Medulla oblongata (tissue), 1 donor: ENCODE measurements at regions not wholly inside any gene's neighbourhood (a gene's known extent, or its start where the extent isn't known, plus 50 kb on each side); places are given as distances from the start of the nearest gene placed in this dataset.
"Not testable (repeated sequence)": the region's sequence is repeated elsewhere in the genome, so short reads cannot be mapped to it uniquely, and the experiment has no call there.

Experiments
- DNase-seq: peaks from one replicate; pipeline ENCODE4 v3.0.0-alpha.2; 2015; ENCODE audit errors: extremely low spot score

- peak; percentile 80 for DNase-seq
Observed at GRCh38 chr12:97616946-97617345, 154.3 kb downstream of the RMST start.

- DNase-seq = no peak
Observed at GRCh38 chr12:97628962-97629361, 166.4 kb downstream of the RMST start.

- DNase-seq = no peak
Observed at GRCh38 chr12:97629382-97629781, 166.8 kb downstream of the RMST start.

- DNase-seq = no peak
Observed at GRCh38 chr12:97630356-97630755, 167.8 kb downstream of the RMST start.

GRCh38 chr12:97630875-97631274 is 168.3 kb downstream of the RMST start:
- no peak for DNase-seq

- no peak for DNase-seq
Observed at GRCh38 chr12:97637770-97638169, 175.2 kb downstream of the RMST start.

- DNase-seq = no peak
Observed at GRCh38 chr12:97638739-97639138, 176.1 kb downstream of the RMST start.

GRCh38 chr12:97639702-97640101 is 177.1 kb downstream of the RMST start:
- no peak for DNase-seq

GRCh38 chr12:97640826-97641225 is 178.2 kb downstream of the RMST start:
- DNase-seq = no peak

GRCh38 chr12:97642911-97643310 is 180.3 kb downstream of the RMST start:
- DNase-seq = no peak

- no peak for DNase-seq
Observed at GRCh38 chr12:97643924-97644323, 181.3 kb downstream of the RMST start.

GRCh38 chr12:97645726-97646125 is 183.1 kb downstream of the RMST start:
- DNase-seq = no peak

GRCh38 chr12:97647142-97647541 is 184.5 kb downstream of the RMST start:
- DNase-seq = no peak

- no peak for DNase-seq
Observed at GRCh38 chr12:97650242-97650641, 187.6 kb downstream of the RMST start.

GRCh38 chr12:97656548-97656947 is 193.9 kb downstream of the RMST start:
- not testable (repeated sequence) for DNase-seq

- no peak for DNase-seq
Observed at GRCh38 chr12:97659117-97659880, 196.7 kb downstream of the RMST start.

GRCh38 chr12:97666263-97666662 is 203.7 kb downstream of the RMST start:
- DNase-seq = no peak

- no peak for DNase-seq
Observed at GRCh38 chr12:97672870-97673269, 210.3 kb downstream of the RMST start.

- DNase-seq = no peak
Observed at GRCh38 chr12:97680751-97681150, 218.1 kb downstream of the RMST start.

- no peak for DNase-seq
Observed at GRCh38 chr12:97681612-97682504, 219.3 kb downstream of the RMST start.

GRCh38 chr12:97685360-97685759 is 222.8 kb downstream of the RMST start:
- no peak for DNase-seq

- DNase-seq = no peak
Observed at GRCh38 chr12:97701901-97702300, 239.3 kb downstream of the RMST start.

GRCh38 chr12:97711392-97711791 is 248.8 kb downstream of the RMST start:
- DNase-seq = no peak
